Lung (tissue), 11 donors: ENCODE measurements at regions not wholly inside any gene's neighbourhood (a gene's known extent, or its start where the extent isn't known, plus 50 kb on each side); places are given as distances from the start of the nearest gene placed in this dataset.

Experiments
- ATAC-seq: fragments of 200-7000 bp; cut with Tn5 transposase; one replicate; pipeline ENCODE4 v1.9.1; 2020; ENCODE audit warnings: moderate number of reproducible peaks; ENCODE audit not compliant: insufficient read depth, low FRiP score
- DNase-seq, 3 donors: peaks; one replicate each; pipeline ENCODE4 v3.0.0-alpha.2; 2013 to 2017
- H3K27ac ChIP-seq, 2 donors: one replicate each; pipeline ENCODE4 v1.5.1; 2013; ENCODE audit warnings: mild to moderate bottlenecking in 2 of 2, moderate library complexity in 2 of 2, control low read depth in 1 of 2, inconsistent platforms in 1 of 2, low read depth in 1 of 2, low read length in 1 of 2
- H3K27me3 ChIP-seq, 3 donors: one replicate each; pipeline ENCODE4 v1.5.1; 2013; ENCODE audit warnings: low read length in 2 of 3; ENCODE audit not compliant: control insufficient read depth in 3 of 3, insufficient read depth in 3 of 3
- H3K36me3 ChIP-seq, 4 donors: one replicate each; pipeline ENCODE4 v1.5.1; 2013; ENCODE audit warnings: low read length in 4 of 4, mild to moderate bottlenecking in 1 of 4, moderate library complexity in 1 of 4; ENCODE audit not compliant: control insufficient read depth in 4 of 4, insufficient read depth in 4 of 4
- H3K4me1 ChIP-seq, 5 donors: one replicate each; pipeline ENCODE4 v1.5.1; 2013; ENCODE audit warnings: low read length in 5 of 5, mild to moderate bottlenecking in 2 of 5, moderate library complexity in 1 of 5; ENCODE audit not compliant: control insufficient read depth in 5 of 5, insufficient read depth in 5 of 5
- H3K4me3 ChIP-seq: one replicate; pipeline ENCODE4 v1.5.1; 2013; ENCODE audit warnings: mild to moderate bottlenecking, control low read depth, moderate library complexity
- H3K9ac ChIP-seq, 2 donors: one replicate each; pipeline ENCODE4 v1.5.1; 2013; ENCODE audit warnings: low read length in 2 of 2, control low read depth in 1 of 2; ENCODE audit not compliant: insufficient read depth in 1 of 2
- H3K9me3 ChIP-seq, 4 donors: one replicate each; pipeline ENCODE4 v1.5.1; 2013; ENCODE audit warnings: low read length in 3 of 4, mild to moderate bottlenecking in 1 of 4, moderate library complexity in 1 of 4; ENCODE audit not compliant: control insufficient read depth in 4 of 4, insufficient read depth in 3 of 4
- CTCF ChIP-seq: IDR thresholded peaks from 2 replicates; pipeline ENCODE4 v1.5.1; 2012; ENCODE audit warnings: mild to moderate bottlenecking; ENCODE audit errors: control extremely low read depth, extremely low read depth
- WGBS, 2 donors: extraction: QIAGEN DNeasy Blood & Tissue Kit; methylation state at CpG; one replicate each; pipeline ENCODE4 v1.1.7; 2013; 5-methylcytosine and 5-hydroxymethylcytosine counted together
- donor health status: control.
- donor health status: control.
- donor health status: Bipolar disorder and iron deficiency.
- donor health status: healthy.
- donor health status: DM: yes; HTN: yes; CAD: no.

DNA sequence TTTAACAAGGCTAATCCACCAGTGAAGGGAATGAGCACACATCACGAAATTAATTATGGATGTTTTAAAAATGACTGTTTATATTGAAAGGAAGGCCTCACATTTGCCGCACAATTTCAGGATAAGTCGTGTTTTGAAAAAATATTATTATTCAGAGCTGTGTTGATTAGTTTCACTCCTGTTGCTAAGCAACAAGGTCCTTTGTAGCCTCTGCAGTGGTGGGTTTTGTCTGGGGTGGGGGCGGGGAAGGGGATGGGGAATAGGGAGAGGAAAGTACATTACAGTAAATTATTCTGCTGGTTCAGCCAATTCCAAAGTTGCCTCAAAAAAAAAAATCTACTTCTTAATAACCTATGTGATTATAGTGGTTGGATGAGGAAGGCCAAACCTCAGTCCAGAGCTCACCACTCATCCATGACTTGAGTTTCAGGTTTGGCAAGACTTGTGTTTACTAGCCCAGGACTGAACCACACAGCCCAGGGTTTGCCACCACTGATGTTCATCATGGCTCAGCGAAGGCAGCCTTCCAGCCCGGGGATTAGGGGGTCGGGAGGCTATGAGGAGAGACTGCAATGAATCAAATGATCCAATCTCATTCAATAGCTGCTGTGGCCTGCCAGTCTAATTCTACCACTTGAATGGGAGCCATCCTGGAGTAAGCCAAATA, 162.5 kb upstream of the ATP6AP2 start:
- Histone ChIP-seq H3K9ac (no peak overlapping the region), H3K36me3 (no peaks in the 10 kb centered on the region), H3K27me3 (peaks cover 0 to 5% (median 3%) of the 10 kb centered on the region in 3 donors), H3K4me3 (no peak overlapping the region), H3K27ac (no peak overlapping the region), H3K4me1 (peaks cover 0 to 1% (median 0%) of the 10 kb centered on the region in 5 donors), H3K9me3 (peaks cover 0 to 5% (median 2%) of the 10 kb centered on the region in 4 donors)
- DNase-seq = peak in 2 of 3 donors; percentile 14 to 29
- no peak for ATAC-seq
- 69 to 79% methylated on average over 7 of the region's 7 CpGs for WGBS, 2 donors
- no peak for TF ChIP-seq CTCF

- Histone ChIP-seq H3K36me3 (no peaks in the 10 kb centered on the region), H3K27ac (no peak overlapping the region), H3K9me3 (no peaks in the 10 kb centered on the region), H3K27me3 (peaks cover 0 to 5% (median 3%) of the 10 kb centered on the region in 3 donors), H3K4me1 (peaks cover 0 to 1% (median 0%) of the 10 kb centered on the region in 5 donors), H3K4me3 (no peak overlapping the region), H3K9ac (no peak overlapping the region)
- TF ChIP-seq CTCF = no peak
- no peak for ATAC-seq
- 78 to 100% methylated on average over 3 to 4 of the region's 4 CpGs for WGBS, 2 donors
- DNase-seq = no peak
Measured at GRCh38 chrX:40415675-40416074, 165.1 kb upstream of the ATP6AP2 start.

GRCh38 chrX:40414335-40414734, 166.4 kb upstream of the ATP6AP2 start:
- 86 to 88% methylated on average over 3 of the region's 3 CpGs for WGBS, 2 donors
- no peak overlapping the region for H3K27ac ChIP-seq

More at GRCh38 chrX:40414335-40414734, 166.4 kb upstream of the ATP6AP2 start:
- Histone ChIP-seq H3K9me3 (peaks cover 0 to 4% (median 1%) of the 10 kb centered on the region in 4 donors), H3K9ac (no peak overlapping the region), H3K4me1 (peaks cover 0 to 1% (median 0%) of the 10 kb centered on the region in 5 donors), H3K4me3 (no peak overlapping the region), H3K27me3 (peaks cover 0 to 9% (median 3%) of the 10 kb centered on the region in 3 donors), H3K36me3 (no peaks in the 10 kb centered on the region)
- DNase-seq (no peak), ATAC-seq (no peak)
- no peak for TF ChIP-seq CTCF
